Neuron (in vitro differentiated cells): ENCODE measurements at regions not wholly inside any gene's neighbourhood (a gene's known extent, or its start where the extent isn't known, plus 50 kb on each side); places are given as distances from the start of the nearest gene placed in this dataset.
"Not testable (repeated sequence)": the region's sequence is repeated elsewhere in the genome, so short reads cannot be mapped to it uniquely, and the experiment has no call there.

ENCODE experiments used
- H2AFZ ChIP-seq: one replicate; pipeline ENCODE4 v1.6.1; 2013; ENCODE audit warnings: low read depth, mild to moderate bottlenecking, inconsistent platforms, low read length, moderate library complexity
- H3K27me3 ChIP-seq: one replicate; pipeline ENCODE4 v1.6.1; 2013; ENCODE audit warnings: low read length; ENCODE audit not compliant: insufficient read depth
- H3K36me3 ChIP-seq: one replicate; pipeline ENCODE4 v1.6.1; 2013; ENCODE audit warnings: low read length; ENCODE audit not compliant: insufficient read depth
- H3K4me1 ChIP-seq: one replicate; pipeline ENCODE4 v1.6.1; 2013; ENCODE audit warnings: low read length; ENCODE audit not compliant: insufficient read depth
- H3K4me3 ChIP-seq: 2 replicates; pipeline ENCODE4 v1.5.1; 2013; ENCODE audit warnings: mild to moderate bottlenecking, low read length, moderate library complexity
- H3K9me3 ChIP-seq: one replicate; pipeline ENCODE4 v1.6.1; 2013; ENCODE audit warnings: low read length

- Histone ChIP-seq H3K4me1 (no peaks in the 10 kb centered on the region), H3K4me3 (no peak overlapping the region), H3K27me3 (no peaks in the 10 kb centered on the region), H3K36me3 (no peaks in the 10 kb centered on the region), H2AFZ (no peak overlapping the region), H3K9me3 (no peaks in the 10 kb centered on the region)
Observed at GRCh38 chr9:13023498-13023897, 248.7 kb downstream of the LURAP1L start.

- no peak overlapping the region for H2AFZ ChIP-seq
- H3K9me3 ChIP-seq, result no peaks in the 10 kb centered on the region
- no peaks in the 10 kb centered on the region for H3K36me3 ChIP-seq
- H3K4me1 ChIP-seq, result no peaks in the 10 kb centered on the region
- no peaks in the 10 kb centered on the region for H3K27me3 ChIP-seq
- H3K4me3 ChIP-seq, result no peak overlapping the region
Observed at GRCh38 chr9:13026956-13027355, 252.1 kb downstream of the LURAP1L start.

- Histone ChIP-seq H3K4me1 (no peaks in the 10 kb centered on the region), H3K27me3 (no peaks in the 10 kb centered on the region), H3K4me3 (no peak overlapping the region), H3K9me3 (no peaks in the 10 kb centered on the region), H2AFZ (no peak overlapping the region), H3K36me3 (no peaks in the 10 kb centered on the region)
Observed at GRCh38 chr9:13027879-13028278, 251.6 kb downstream of the MPDZ start.

GRCh38 chr9:13032585-13032984 lies 246.9 kb downstream of the MPDZ start:
- no peak overlapping the region for H3K4me3 ChIP-seq
- no peaks in the 10 kb centered on the region for H3K36me3 ChIP-seq
- no peaks in the 10 kb centered on the region for H3K9me3 ChIP-seq
- H3K4me1 ChIP-seq, result peaks cover 2% of the 10 kb centered on the region
- no peaks in the 10 kb centered on the region for H3K27me3 ChIP-seq
- no peak overlapping the region for H2AFZ ChIP-seq

- H3K27me3 ChIP-seq, result no peaks in the 10 kb centered on the region
- H3K36me3 ChIP-seq, result no peaks in the 10 kb centered on the region
- H3K4me3 ChIP-seq, result peak overlapping the region; percentile 27
Observed at GRCh38 chr9:13033959-13034693, 245.4 kb downstream of the MPDZ start.

GRCh38 chr9:13034694-13035002 lies 244.8 kb downstream of the MPDZ start:
- H3K36me3 ChIP-seq, result no peaks in the 10 kb centered on the region
- no peaks in the 10 kb centered on the region for H3K9me3 ChIP-seq
- peak overlapping the region; percentile 33 for H2AFZ ChIP-seq
- H3K4me1 ChIP-seq, result peaks cover 2% of the 10 kb centered on the region
- no peaks in the 10 kb centered on the region for H3K27me3 ChIP-seq
- peak overlapping the region; percentile 27 for H3K4me3 ChIP-seq

More at GRCh38 chr9:13033959-13034693, 245.4 kb downstream of the MPDZ start:
- Histone ChIP-seq H2AFZ (peak overlapping the region; percentile 33), H3K9me3 (no peaks in the 10 kb centered on the region), H3K4me1 (peaks cover 2% of the 10 kb centered on the region)

- no peak overlapping the region for H2AFZ ChIP-seq
- H3K36me3 ChIP-seq, result no peaks in the 10 kb centered on the region
- no peak overlapping the region for H3K4me3 ChIP-seq
- no peaks in the 10 kb centered on the region for H3K9me3 ChIP-seq
- H3K4me1 ChIP-seq, result peaks cover 2% of the 10 kb centered on the region
- H3K27me3 ChIP-seq, result no peaks in the 10 kb centered on the region
Observed at GRCh38 chr9:13035822-13036221, 243.7 kb downstream of the MPDZ start.

- not testable (repeated sequence) for H3K36me3 ChIP-seq, H3K9me3 ChIP-seq, H3K4me3 ChIP-seq, H3K4me1 ChIP-seq, H3K27me3 ChIP-seq, H2AFZ ChIP-seq
Observed at GRCh38 chr9:13037808-13038207, 241.7 kb downstream of the MPDZ start.

- H3K27me3 ChIP-seq, result no peaks in the 10 kb centered on the region
- no peaks in the 10 kb centered on the region for H3K36me3 ChIP-seq
- H2AFZ ChIP-seq, result no peak overlapping the region
- H3K4me1 ChIP-seq, result peaks cover 9% of the 10 kb centered on the region
- no peaks in the 10 kb centered on the region for H3K9me3 ChIP-seq
- H3K4me3 ChIP-seq, result no peak overlapping the region
Observed at GRCh38 chr9:13047827-13048587, 231.5 kb downstream of the MPDZ start.

GRCh38 chr9:13049223-13049622 lies 230.3 kb downstream of the MPDZ start:
- peak overlapping the region; percentile 73 for H2AFZ ChIP-seq
- peaks cover 9% of the 10 kb centered on the region for H3K4me1 ChIP-seq
- no peaks in the 10 kb centered on the region for H3K36me3 ChIP-seq
- H3K27me3 ChIP-seq, result no peaks in the 10 kb centered on the region
- H3K4me3 ChIP-seq, result no peak overlapping the region
- H3K9me3 ChIP-seq, result no peaks in the 10 kb centered on the region

GRCh38 chr9:13053504-13053903 lies 226.0 kb downstream of the MPDZ start:
- Histone ChIP-seq H3K4me3 (no peak overlapping the region), H3K36me3 (no peaks in the 10 kb centered on the region), H3K27me3 (no peaks in the 10 kb centered on the region), H2AFZ (no peak overlapping the region), H3K4me1 (peaks cover 14% of the 10 kb centered on the region), H3K9me3 (no peaks in the 10 kb centered on the region)

- Histone ChIP-seq H2AFZ (no peak overlapping the region), H3K9me3 (no peaks in the 10 kb centered on the region), H3K4me3 (no peak overlapping the region), H3K27me3 (no peaks in the 10 kb centered on the region), H3K4me1 (peaks cover 10% of the 10 kb centered on the region), H3K36me3 (no peaks in the 10 kb centered on the region)
Observed at GRCh38 chr9:13054389-13054788, 225.1 kb downstream of the MPDZ start.
